ENCODE measurements at regions not wholly inside any gene's neighbourhood (a gene's known extent, or its start where the extent isn't known, plus 50 kb on each side); places are given as distances from the start of the nearest gene placed in this dataset.
A peak's percentile ranks its signal among the peaks of the same experiment; 100 is the strongest.

GRCh38 chr2:120552079-120552478 is 183.6 kb upstream of the GLI2 start:
- Histone ChIP-seq H3K9me3 (no peaks in the 10 kb centered on the region), H3K27me3 (no peaks in the 10 kb centered on the region), H3K4me1 (peaks cover 35 to 50% of the 10 kb centered on the region in 2 donors), H3K36me3 (no peaks in the 10 kb centered on the region), H3K4me3 (replicated peaks in 1 of 3) (no peak overlapping the region), H3K27ac (peak overlapping the region in 2 of 3 donors; percentile 40 to 70)
- intact Hi-C loops (cut with DNase I) = no loop called here
- WGBS, 2 donors = 68 to 85% methylated on average over 8 to 10 of the region's 11 CpGs
- DNase-seq = no peak
- TF ChIP-seq CTCF (IDR thresholded peaks at IDR 0.05) = no peak
- no peak for TF ChIP-seq POLR2A (IDR thresholded peaks at IDR 0.05)

- no peaks in the 10 kb centered on the region for H3K27me3 ChIP-seq
- no peaks in the 10 kb centered on the region for H3K9me3 ChIP-seq
- TF ChIP-seq CTCF (IDR thresholded peaks at IDR 0.05) = peak; percentile 35 to 81 (median 69)
- peak in 1 of 2 donors; percentile 29 for TF ChIP-seq POLR2A (IDR thresholded peaks at IDR 0.05)
- no peaks in the 10 kb centered on the region for H3K36me3 ChIP-seq
- H3K27ac ChIP-seq = peak overlapping the region in 2 of 3 donors; percentile 40 to 70
- peaks cover 35 to 50% of the 10 kb centered on the region in 2 donors for H3K4me1 ChIP-seq
- H3K4me3 ChIP-seq (replicated peaks in 1 of 3) = no peak overlapping the region
- intact Hi-C loops (cut with DNase I) = no loop called here
- 9 to 13% methylated on average over 15 to 24 of the region's 24 CpGs for WGBS, 2 donors
- peak; percentile 95 to 96 for DNase-seq
Measured at GRCh38 chr2:120552800-120553481, 182.7 kb upstream of the GLI2 start.

GRCh38 chr2:120554625-120555032 is 181.0 kb upstream of the GLI2 start:
- intact Hi-C loops (cut with DNase I) = no loop called here
- H3K27ac ChIP-seq = no peak overlapping the region
- no peak for DNase-seq
- no peak overlapping the region for H3K4me3 ChIP-seq (replicated peaks in 1 of 3)
- no peaks in the 10 kb centered on the region for H3K36me3 ChIP-seq
- H3K9me3 ChIP-seq = no peaks in the 10 kb centered on the region
- TF ChIP-seq CTCF (IDR thresholded peaks at IDR 0.05) (no peak), POLR2A (IDR thresholded peaks at IDR 0.05) (no peak)
- H3K27me3 ChIP-seq = no peaks in the 10 kb centered on the region
- H3K4me1 ChIP-seq = peaks cover 35 to 38% of the 10 kb centered on the region in 2 donors

GRCh38 chr2:120555092-120555491 is 180.6 kb upstream of the GLI2 start:
- no peak overlapping the region for H3K27ac ChIP-seq
- H3K4me3 ChIP-seq (replicated peaks in 1 of 3) = no peak overlapping the region
- no peaks in the 10 kb centered on the region for H3K27me3 ChIP-seq
- no peaks in the 10 kb centered on the region for H3K36me3 ChIP-seq
- H3K4me1 ChIP-seq = peaks cover 32 to 35% of the 10 kb centered on the region in 2 donors
- 88 to 94% methylated on average over 4 of the region's 4 CpGs for WGBS, 2 donors
- no peak for TF ChIP-seq CTCF (IDR thresholded peaks at IDR 0.05)
- TF ChIP-seq POLR2A (IDR thresholded peaks at IDR 0.05) = no peak
- no peak for DNase-seq
- no peaks in the 10 kb centered on the region for H3K9me3 ChIP-seq
- intact Hi-C loops (cut with DNase I) = no loop called here

GRCh38 chr2:120556911-120557310 is 178.8 kb upstream of the GLI2 start:
- Histone ChIP-seq H3K27me3 (no peaks in the 10 kb centered on the region), H3K36me3 (no peaks in the 10 kb centered on the region), H3K27ac (no peak overlapping the region), H3K9me3 (no peaks in the 10 kb centered on the region), H3K4me1 (peaks cover 15 to 16% of the 10 kb centered on the region in 2 donors), H3K4me3 (replicated peaks in 1 of 3) (no peak overlapping the region)
- DNase-seq = no peak
- intact Hi-C loops (cut with DNase I) = no loop called here
- 57 to 84% methylated on average over 3 of the region's 3 CpGs for WGBS, 2 donors
- TF ChIP-seq POLR2A (IDR thresholded peaks at IDR 0.05) (no peak), CTCF (IDR thresholded peaks at IDR 0.05) (no peak)
